HEK293 (cell line): ENCODE measurements at regions not wholly inside any gene's neighbourhood (a gene's known extent, or its start where the extent isn't known, plus 50 kb on each side); places are given as distances from the start of the nearest gene placed in this dataset.

ENCODE experiments used
- GLI4 ChIP-seq: fragments of 450-650 bp; formaldehyde crosslinking; IDR thresholded peaks from 2 replicates; pipeline ENCODE4 v1.5.1; 2016; ENCODE audit warnings: missing biosample characterization, missing genetic modification characterization
- GLIS2 ChIP-seq: fragments of 450-650 bp; formaldehyde crosslinking; IDR thresholded peaks from 2 replicates; pipeline ENCODE4 v1.5.1; 2016; ENCODE audit warnings: missing biosample characterization, missing genetic modification characterization
- KLF1 ChIP-seq: fragments of 450-650 bp; formaldehyde crosslinking; IDR thresholded peaks from 2 replicates; pipeline ENCODE4 v1.5.1; 2016; ENCODE audit warnings: missing biosample characterization, missing genetic modification characterization
- PRDM1 ChIP-seq: fragments of 450-650 bp; formaldehyde crosslinking; IDR thresholded peaks from 2 replicates; pipeline ENCODE4; 2016; ENCODE audit warnings: missing biosample characterization, missing genetic modification characterization
- PRDM10 ChIP-seq: fragments of 450-650 bp; formaldehyde crosslinking; IDR thresholded peaks from 2 replicates; pipeline ENCODE4 v1.5.1; 2016; ENCODE audit warnings: missing biosample characterization, missing genetic modification characterization
- PRDM4 ChIP-seq: fragments of 450-650 bp; formaldehyde crosslinking; IDR thresholded peaks from 2 replicates; pipeline ENCODE4 v1.5.1; 2017; ENCODE audit warnings: missing biosample characterization, missing genetic modification characterization
- REPIN1 ChIP-seq: fragments of 450-650 bp; formaldehyde crosslinking; IDR thresholded peaks from 2 replicates; pipeline ENCODE4 v1.5.1; 2017; ENCODE audit warnings: missing biosample characterization, missing genetic modification characterization, low read depth
- REST ChIP-seq: fragments of 450-650 bp; formaldehyde crosslinking; IDR thresholded peaks from 2 replicates; pipeline ENCODE4 v1.5.1; 2016; ENCODE audit warnings: missing biosample characterization, missing genetic modification characterization
- ZBTB10 ChIP-seq: fragments of 450-650 bp; formaldehyde crosslinking; IDR thresholded peaks from 2 replicates; pipeline ENCODE4 v1.5.1; 2016; ENCODE audit warnings: missing biosample characterization, missing genetic modification characterization
- ZBTB20 ChIP-seq: fragments of 450-650 bp; formaldehyde crosslinking; IDR thresholded peaks from 2 replicates; pipeline ENCODE4 v1.5.1; 2016; ENCODE audit warnings: missing biosample characterization, missing genetic modification characterization
- ZBTB49 ChIP-seq: fragments of 450-650 bp; formaldehyde crosslinking; IDR thresholded peaks from 2 replicates; pipeline ENCODE4 v1.5.1; 2016; ENCODE audit warnings: missing biosample characterization, missing genetic modification characterization, low read depth
- ZNF114 ChIP-seq: fragments of 450-650 bp; formaldehyde crosslinking; IDR thresholded peaks from 2 replicates; pipeline ENCODE4 v1.5.0; 2017; ENCODE audit warnings: missing biosample characterization, missing genetic modification characterization
- ZNF16 ChIP-seq: fragments of 450-650 bp; formaldehyde crosslinking; IDR thresholded peaks from 2 replicates; pipeline ENCODE4 v1.5.1; 2016; ENCODE audit warnings: low read depth, missing biosample characterization, missing genetic modification characterization
- ZNF311 ChIP-seq: fragments of 450-650 bp; formaldehyde crosslinking; IDR thresholded peaks from 2 replicates; pipeline ENCODE4 v1.5.1; 2017; ENCODE audit warnings: missing biosample characterization, missing genetic modification characterization, borderline replicate concordance
- ZNF350 ChIP-seq: fragments of 450-650 bp; formaldehyde crosslinking; IDR thresholded peaks from 2 replicates; pipeline ENCODE4 v1.5.0; 2017; ENCODE audit warnings: missing biosample characterization, mild to moderate bottlenecking, missing genetic modification characterization
- ZNF362 ChIP-seq: fragments of 450-650 bp; formaldehyde crosslinking; IDR thresholded peaks from 2 replicates; pipeline ENCODE4 v1.5.1; 2016; ENCODE audit warnings: missing biosample characterization, missing genetic modification characterization
- ZNF549 ChIP-seq: fragments of 450-650 bp; IDR thresholded peaks from 2 replicates; pipeline ENCODE4 v1.5.1; 2018; ENCODE audit warnings: missing biosample characterization, missing genetic modification characterization, mild to moderate bottlenecking, inconsistent platforms, moderate library complexity
- ZNF580 ChIP-seq: fragments of 450-650 bp; formaldehyde crosslinking; IDR thresholded peaks from 2 replicates; pipeline ENCODE4 v1.5.1; 2016; ENCODE audit warnings: missing biosample characterization, missing genetic modification characterization
- ZNF645 ChIP-seq: fragments of 450-650 bp; formaldehyde crosslinking; IDR thresholded peaks from 2 replicates; pipeline ENCODE4; 2016; ENCODE audit warnings: missing biosample characterization, missing genetic modification characterization
- ZNF791 ChIP-seq: fragments of 450-650 bp; formaldehyde crosslinking; IDR thresholded peaks from 2 replicates; pipeline ENCODE4 v1.5.1; 2016; ENCODE audit warnings: missing biosample characterization, missing genetic modification characterization
- ZNF843 ChIP-seq: fragments of 450-650 bp; formaldehyde crosslinking; IDR thresholded peaks from 2 replicates; pipeline ENCODE4 v1.5.1; 2016; ENCODE audit warnings: missing biosample characterization, missing genetic modification characterization
- ZSCAN30 ChIP-seq: fragments of 450-650 bp; IDR thresholded peaks from 2 replicates; pipeline ENCODE4 v1.5.1; 2018; ENCODE audit warnings: missing biosample characterization, mild to moderate bottlenecking, missing genetic modification characterization, moderate library complexity

- TF ChIP-seq ZNF580 (tag by site-specific recombination) (0 out of 2 replicates have a peak, but pooled peaks have one; percentile 36), GLIS2 (tag by site-specific recombination) (no peak), ZNF350 (tag by site-specific recombination) (peak; percentile 83; the same call in 1 of the 2 replicates), ZNF549 (peak; percentile 61; the same call in 1 of the 2 replicates), ZNF843 (tag by site-specific recombination) (0 out of 2 replicates have a peak, but pooled peaks have one; percentile 34), ZBTB10 (tag by site-specific recombination) (no peak), ZNF791 (tag by site-specific recombination) (no peak), ZNF645 (tag by site-specific recombination) (no peak), REST (tag by site-specific recombination) (no peak), REPIN1 (tag by site-specific recombination) (no peak), ZBTB49 (tag by site-specific recombination) (no peak), ZNF16 (tag by site-specific recombination) (no peak), ZSCAN30 (tag by site-specific recombination) (peak; percentile 33; the same call in 1 of the 2 replicates), GLI4 (no peak), ZNF114 (tag by site-specific recombination) (no peak), ZNF362 (no peak), KLF1 (no peak), PRDM1 (no peak), ZNF311 (tag by site-specific recombination) (no peak), PRDM10 (peak; percentile 26), PRDM4 (tag by site-specific recombination) (no peak), ZBTB20 (tag by site-specific recombination) (no peak)
These were observed 293.3 kb downstream of the MEX3B start (continued) for GRCh38 chr15:81752546-81752942.
